ENCODE measurements at regions not wholly inside any gene's neighbourhood (a gene's known extent, or its start where the extent isn't known, plus 50 kb on each side); places are given as distances from the start of the nearest gene placed in this dataset.

DNA sequence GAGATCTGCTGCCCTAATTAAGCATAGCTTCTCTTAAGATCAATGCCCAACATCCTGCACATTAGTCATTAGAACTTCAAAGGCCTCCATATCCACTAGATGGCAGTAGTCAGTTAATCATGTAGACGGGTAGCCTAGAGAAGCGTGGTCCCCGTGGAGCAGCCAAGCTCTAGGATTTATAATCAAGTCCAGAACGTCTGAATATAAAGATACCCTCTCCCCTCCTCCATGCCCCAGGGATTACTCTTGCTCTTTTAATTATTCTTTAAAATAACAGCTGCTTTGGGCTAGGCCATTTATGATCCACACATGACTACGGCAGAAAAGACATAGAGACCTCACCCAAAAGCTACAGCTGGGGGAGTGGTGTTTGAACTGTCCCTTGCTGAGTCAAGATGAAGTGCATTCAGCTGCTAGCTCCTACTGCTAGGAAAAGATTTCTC lies 327.6 kb upstream of the PLET1 start:
- H3K9me3 ChIP-seq (replicated peaks in 1 of 2; ENCODE audit: control insufficient read depth in 2 of 2, insufficient read depth in 1 of 2, low read depth in 1 of 2, low read length in 2 of 2), result no peaks in the 10 kb centered on the region
- no peak overlapping the region for H2BK120ac ChIP-seq (ENCODE audit: low read depth, low read length)
- H3K23ac ChIP-seq (ENCODE audit: low read depth, low read length, poor library complexity), result no peak overlapping the region
- H3K27ac ChIP-seq (replicated peaks; ENCODE audit: low read length), result no peak overlapping the region
- H4K91ac ChIP-seq (ENCODE audit: low read depth, low read length, poor library complexity), result no peak overlapping the region
- no peak overlapping the region for H3K14ac ChIP-seq (ENCODE audit: low read length)
- H2BK15ac ChIP-seq (ENCODE audit: low read length), result no peak overlapping the region
- no peak overlapping the region for H2BK5ac ChIP-seq (ENCODE audit: low read length)
- no peaks in the 10 kb centered on the region for H3K79me1 ChIP-seq (ENCODE audit: low read depth, low read length)
- no peak overlapping the region for H3K4me2 ChIP-seq (ENCODE audit: insufficient read depth, low read length, poor library complexity, severe bottlenecking)
- H3K4me1 ChIP-seq (ENCODE audit: control insufficient read depth in 2 of 2, insufficient read depth in 1 of 2, low read depth in 1 of 2, low read length in 2 of 2), result peaks cover 0 to 1% of the 10 kb centered on the region in 2 donors
- H3K4ac ChIP-seq (ENCODE audit: low read length), result no peak overlapping the region
- no peak overlapping the region for H3K18ac ChIP-seq (ENCODE audit: low read length)
- WGBS, 2 donors (ENCODE audit: extremely low coverage in 2 of 2, insufficient read length in 2 of 2, insufficient replicate concordance in 1 of 2), result no CpG with 5 or more reads among the region's 5 CpGs
- no peak overlapping the region for H4K8ac ChIP-seq (ENCODE audit: low read depth, low read length)
- no peak overlapping the region for H2AK5ac ChIP-seq (ENCODE audit: low read depth, low read length)
- no peak overlapping the region for H2BK12ac ChIP-seq (ENCODE audit: low read length)
- DNase-seq (ENCODE audit: low spot score), result peak; percentile 78
- no peak overlapping the region for H3K4me3 ChIP-seq (ENCODE audit: low read length in 2 of 2)
- no peak overlapping the region for H3K9ac ChIP-seq (ENCODE audit: low read depth, low read length, poor library complexity)
- H3K36me3 ChIP-seq (replicated peaks in 1 of 2; ENCODE audit: control insufficient read depth in 2 of 2, insufficient read depth in 2 of 2, low read length in 2 of 2), result no peaks in the 10 kb centered on the region
- H2AFZ ChIP-seq (ENCODE audit: low read length), result peak overlapping the region; percentile 32
- H3K27me3 ChIP-seq (ENCODE audit: control insufficient read depth in 3 of 3, insufficient read depth in 3 of 3, low read depth in 1 of 3, low read length in 3 of 3), result no peaks in the 10 kb centered on the region

DNA sequence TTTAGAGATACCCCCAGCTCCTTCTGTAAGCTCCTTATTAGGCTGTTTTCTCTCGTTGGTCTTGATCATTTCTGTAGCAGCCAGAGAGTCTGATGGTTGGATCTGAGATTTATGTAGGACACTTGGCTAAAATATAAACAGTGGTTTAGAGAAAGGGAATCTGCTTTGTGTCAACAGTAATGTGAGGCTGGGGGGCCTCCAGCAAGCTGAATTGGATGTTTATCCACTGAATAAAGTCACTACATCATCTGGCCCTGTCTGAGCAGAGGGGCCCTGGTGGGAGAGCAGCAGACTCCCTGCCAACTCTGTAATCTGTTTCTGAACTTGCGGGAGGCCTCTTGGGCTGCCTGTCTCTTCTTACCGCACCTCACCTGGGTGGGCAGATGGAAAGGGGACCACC lies 328.5 kb upstream of the PLET1 start:
- H2BK120ac ChIP-seq (ENCODE audit: low read depth, low read length), result no peak overlapping the region
- no peak overlapping the region for H2AK5ac ChIP-seq (ENCODE audit: low read depth, low read length)
- no peak overlapping the region for H2BK12ac ChIP-seq (ENCODE audit: low read length)
- peaks cover 0 to 1% of the 10 kb centered on the region in 2 donors for H3K4me1 ChIP-seq (ENCODE audit: control insufficient read depth in 2 of 2, insufficient read depth in 1 of 2, low read depth in 1 of 2, low read length in 2 of 2)
- no peak overlapping the region for H3K4me3 ChIP-seq (ENCODE audit: low read length in 2 of 2)
- H3K9ac ChIP-seq (ENCODE audit: low read depth, low read length, poor library complexity), result no peak overlapping the region
- no peak overlapping the region for H2BK5ac ChIP-seq (ENCODE audit: low read length)
- no peak overlapping the region for H4K8ac ChIP-seq (ENCODE audit: low read depth, low read length)
- no peak overlapping the region for H3K4me2 ChIP-seq (ENCODE audit: insufficient read depth, low read length, poor library complexity, severe bottlenecking)
- no peak overlapping the region for H3K18ac ChIP-seq (ENCODE audit: low read length)
- DNase-seq (ENCODE audit: low spot score), result no peak
- H3K79me1 ChIP-seq (ENCODE audit: low read depth, low read length), result no peaks in the 10 kb centered on the region
- no peaks in the 10 kb centered on the region for H3K36me3 ChIP-seq (replicated peaks in 1 of 2; ENCODE audit: control insufficient read depth in 2 of 2, insufficient read depth in 2 of 2, low read length in 2 of 2)
- H2AFZ ChIP-seq (ENCODE audit: low read length), result no peak overlapping the region
- H4K91ac ChIP-seq (ENCODE audit: low read depth, low read length, poor library complexity), result no peak overlapping the region
- H3K27ac ChIP-seq (replicated peaks; ENCODE audit: low read length), result no peak overlapping the region
- no CpG with 5 or more reads among the region's 3 CpGs for WGBS, 2 donors (ENCODE audit: extremely low coverage in 2 of 2, insufficient read length in 2 of 2, insufficient replicate concordance in 1 of 2)
- no peak overlapping the region for H3K23ac ChIP-seq (ENCODE audit: low read depth, low read length, poor library complexity)
- no peaks in the 10 kb centered on the region for H3K27me3 ChIP-seq (ENCODE audit: control insufficient read depth in 3 of 3, insufficient read depth in 3 of 3, low read depth in 1 of 3, low read length in 3 of 3)
- no peak overlapping the region for H2BK15ac ChIP-seq (ENCODE audit: low read length)
- no peaks in the 10 kb centered on the region for H3K9me3 ChIP-seq (replicated peaks in 1 of 2; ENCODE audit: control insufficient read depth in 2 of 2, insufficient read depth in 1 of 2, low read depth in 1 of 2, low read length in 2 of 2)
- H3K14ac ChIP-seq (ENCODE audit: low read length), result no peak overlapping the region
- no peak overlapping the region for H3K4ac ChIP-seq (ENCODE audit: low read length)

- H2BK5ac ChIP-seq (ENCODE audit: low read length), result no peak overlapping the region
- H2BK120ac ChIP-seq (ENCODE audit: low read depth, low read length), result no peak overlapping the region
- no peak overlapping the region for H4K91ac ChIP-seq (ENCODE audit: low read depth, low read length, poor library complexity)
- no peak overlapping the region for H3K4ac ChIP-seq (ENCODE audit: low read length)
- no peak overlapping the region for H2AFZ ChIP-seq (ENCODE audit: low read length)
- no peaks in the 10 kb centered on the region for H3K27me3 ChIP-seq (ENCODE audit: control insufficient read depth in 3 of 3, insufficient read depth in 3 of 3, low read depth in 1 of 3, low read length in 3 of 3)
- H3K4me2 ChIP-seq (ENCODE audit: insufficient read depth, low read length, poor library complexity, severe bottlenecking), result no peak overlapping the region
- no peak overlapping the region for H3K14ac ChIP-seq (ENCODE audit: low read length)
- no peak overlapping the region for H3K4me3 ChIP-seq (ENCODE audit: low read length in 2 of 2)
- no CpG with 5 or more reads among the region's 2 CpGs for WGBS, 2 donors (ENCODE audit: extremely low coverage in 2 of 2, insufficient read length in 2 of 2, insufficient replicate concordance in 1 of 2)
- DNase-seq (ENCODE audit: low spot score), result no peak
- H3K36me3 ChIP-seq (replicated peaks in 1 of 2; ENCODE audit: control insufficient read depth in 2 of 2, insufficient read depth in 2 of 2, low read length in 2 of 2), result no peaks in the 10 kb centered on the region
- no peak overlapping the region for H2AK5ac ChIP-seq (ENCODE audit: low read depth, low read length)
- H3K18ac ChIP-seq (ENCODE audit: low read length), result no peak overlapping the region
- no peak overlapping the region for H2BK15ac ChIP-seq (ENCODE audit: low read length)
- no peak overlapping the region for H3K23ac ChIP-seq (ENCODE audit: low read depth, low read length, poor library complexity)
- peaks cover 0 to 1% of the 10 kb centered on the region in 2 donors for H3K4me1 ChIP-seq (ENCODE audit: control insufficient read depth in 2 of 2, insufficient read depth in 1 of 2, low read depth in 1 of 2, low read length in 2 of 2)
- no peak overlapping the region for H3K27ac ChIP-seq (replicated peaks; ENCODE audit: low read length)
- H2BK12ac ChIP-seq (ENCODE audit: low read length), result no peak overlapping the region
- H3K79me1 ChIP-seq (ENCODE audit: low read depth, low read length), result no peaks in the 10 kb centered on the region
- H4K8ac ChIP-seq (ENCODE audit: low read depth, low read length), result no peak overlapping the region
- H3K9me3 ChIP-seq (replicated peaks in 1 of 2; ENCODE audit: control insufficient read depth in 2 of 2, insufficient read depth in 1 of 2, low read depth in 1 of 2, low read length in 2 of 2), result no peaks in the 10 kb centered on the region
- no peak overlapping the region for H3K9ac ChIP-seq (ENCODE audit: low read depth, low read length, poor library complexity)
Measured at GRCh38 chr11:112590764-112591163, 330.1 kb upstream of the PLET1 start.

- Histone ChIP-seq H2AFZ (ENCODE audit: low read length) (no peak overlapping the region), H3K18ac (ENCODE audit: low read length) (no peak overlapping the region), H3K36me3 (replicated peaks in 1 of 2; ENCODE audit: control insufficient read depth in 2 of 2, insufficient read depth in 2 of 2, low read length in 2 of 2) (no peaks in the 10 kb centered on the region), H4K91ac (ENCODE audit: low read depth, low read length, poor library complexity) (no peak overlapping the region), H2BK5ac (ENCODE audit: low read length) (no peak overlapping the region), H2BK12ac (ENCODE audit: low read length) (no peak overlapping the region), H3K4me2 (ENCODE audit: insufficient read depth, low read length, poor library complexity, severe bottlenecking) (no peak overlapping the region), H3K27me3 (ENCODE audit: control insufficient read depth in 3 of 3, insufficient read depth in 3 of 3, low read depth in 1 of 3, low read length in 3 of 3) (no peaks in the 10 kb centered on the region), H3K79me1 (ENCODE audit: low read depth, low read length) (no peaks in the 10 kb centered on the region), H3K4me1 (ENCODE audit: control insufficient read depth in 2 of 2, insufficient read depth in 1 of 2, low read depth in 1 of 2, low read length in 2 of 2) (peaks cover 0 to 6% of the 10 kb centered on the region in 2 donors), H2AK5ac (ENCODE audit: low read depth, low read length) (no peak overlapping the region), H3K4me3 (ENCODE audit: low read length in 2 of 2) (no peak overlapping the region), H3K9me3 (replicated peaks in 1 of 2; ENCODE audit: control insufficient read depth in 2 of 2, insufficient read depth in 1 of 2, low read depth in 1 of 2, low read length in 2 of 2) (no peaks in the 10 kb centered on the region), H2BK120ac (ENCODE audit: low read depth, low read length) (no peak overlapping the region), H3K27ac (replicated peaks; ENCODE audit: low read length) (no peak overlapping the region), H2BK15ac (ENCODE audit: low read length) (no peak overlapping the region), H3K9ac (ENCODE audit: low read depth, low read length, poor library complexity) (no peak overlapping the region), H3K14ac (ENCODE audit: low read length) (no peak overlapping the region), H3K4ac (ENCODE audit: low read length) (no peak overlapping the region), H4K8ac (ENCODE audit: low read depth, low read length) (no peak overlapping the region), H3K23ac (ENCODE audit: low read depth, low read length, poor library complexity) (no peak overlapping the region)
- 100% methylated on average over 1 of the region's 2 CpGs; no CpG with 5 or more reads in 1 of the 2 donors for whole genome bisulfite sequencing, 2 donors (ENCODE audit: extremely low coverage in 2 of 2, insufficient read length in 2 of 2, insufficient replicate concordance in 1 of 2)
- no peak for DNase-seq (ENCODE audit: low spot score)
Measured at GRCh38 chr11:112593440-112593839, 332.8 kb upstream of the PLET1 start.

All from neuronal stem cell (in vitro differentiated cells).